ENCODE measurements at regions not wholly inside any gene's neighbourhood (a gene's known extent, or its start where the extent isn't known, plus 50 kb on each side); places are given as distances from the start of the nearest gene placed in this dataset.

- TF ChIP-seq CTCF (IDR thresholded peaks at IDR 0.05) (no peak), EP300 (IDR thresholded peaks at IDR 0.05) (no peak)
Observed at GRCh38 chr14:101233391-101233790, 327.9 kb upstream of the DIO3 start.
